ENCODE measurements at regions not wholly inside any gene's neighbourhood (a gene's known extent, or its start where the extent isn't known, plus 50 kb on each side); places are given as distances from the start of the nearest gene placed in this dataset.

- DNase-seq (ENCODE audit: low read depth, low spot score) = no peak
- peaks cover 2% of the 10 kb centered on the region for H3K9me3 ChIP-seq (replicated peaks; ENCODE audit: control insufficient read depth, insufficient read depth, low read length)
- no peaks in the 10 kb centered on the region for H4K20me1 ChIP-seq (replicated peaks; ENCODE audit: control insufficient read depth, extremely low read depth, insufficient read depth, low read length)
- no peaks in the 10 kb centered on the region for H3K4me1 ChIP-seq (ENCODE audit: control insufficient read depth, extremely low read depth, insufficient read depth, low read length)
- dilution Hi-C loops (cut with MboI; ENCODE audit: extremely low pct_ligation_motif_present, low sequenced_read_pairs) = no loop called here
- no peak overlapping the region for H2AFZ ChIP-seq (ENCODE audit: low read depth, low read length)
- no peak for FAIRE-seq
- ChIA-PET POLR2A (no interaction called here), CTCF (no interaction called here)
- H3K27ac ChIP-seq (ENCODE audit: insufficient read depth, low read depth, low read length) = no peak overlapping the region
- H3K36me3 ChIP-seq (ENCODE audit: control insufficient read depth in 2 of 2, extremely low read depth in 1 of 2, insufficient read depth in 2 of 2, low read length in 2 of 2) = no peaks in the 10 kb centered on the region
- H3K4me2 ChIP-seq (ENCODE audit: insufficient read depth, low read length) = no peak overlapping the region
- H3K4me3 ChIP-seq (replicated peaks in 1 of 3; ENCODE audit: insufficient read depth in 1 of 3, low read depth in 1 of 3, low read length in 3 of 3) = no peak overlapping the region
- H3K9ac ChIP-seq (replicated peaks; ENCODE audit: extremely low read depth, insufficient read depth, low read length) = no peak overlapping the region
- TF ChIP-seq FOS (IDR thresholded peaks at IDR 0.05; ENCODE audit: borderline replicate concordance, insufficient read depth, low read length) = no peak
- no peak for TF ChIP-seq CTCF (IDR thresholded peaks at IDR 0.05; ENCODE audit: extremely low read depth in 1 of 2, insufficient read depth in 1 of 2, low read depth in 1 of 2, low read length in 2 of 2)
- no peak for TF ChIP-seq POLR2A (IDR thresholded peaks at IDR 0.05; ENCODE audit: low read depth, low read length)
- TF ChIP-seq MYC (IDR thresholded peaks at IDR 0.05; ENCODE audit: low read depth, low read length) = no peak
- TF ChIP-seq EZH2 (IDR thresholded peaks at IDR 0.05; ENCODE audit: borderline replicate concordance, low read depth, low read length, severe bottlenecking) = no peak
- TF ChIP-seq JUN (IDR thresholded peaks at IDR 0.05; ENCODE audit: borderline replicate concordance, insufficient read depth, insufficient read length, low read depth) = no peak
- no peak for TF ChIP-seq MAX (IDR thresholded peaks at IDR 0.05; ENCODE audit: insufficient read depth, insufficient read length)
- no peak for TF ChIP-seq GATA2 (IDR thresholded peaks at IDR 0.05; ENCODE audit: insufficient read depth, insufficient read length, low read depth, low read length)
- no peak for TF ChIP-seq POLR2AphosphoS5 (IDR thresholded peaks at IDR 0.05; ENCODE audit: insufficient read depth, low read depth, low read length)
- no TSS peak for BruUV-seq (replicated peaks)
- intact Hi-C loops (cut with micrococcal nuclease) = no loop called here
- no peaks in the 10 kb centered on the region for H3K79me2 ChIP-seq (ENCODE audit: control insufficient read depth, insufficient read depth, low read length)
- H3K9me1 ChIP-seq (replicated peaks; ENCODE audit: control insufficient read depth, extremely low read depth, insufficient read depth, low read length) = no peaks in the 10 kb centered on the region
- H3K27me3 ChIP-seq (ENCODE audit: control insufficient read depth in 2 of 2, insufficient read depth in 2 of 2, low read length in 2 of 2) = no peaks in the 10 kb centered on the region
Observed at GRCh38 chr5:20470997-20471396, 483.0 kb upstream of the CDH18 start.

Data from endothelial cell of umbilical vein (primary cell).